Upper lobe of right lung (tissue), 1 donor: ENCODE measurements at regions not wholly inside any gene's neighbourhood (a gene's known extent, or its start where the extent isn't known, plus 50 kb on each side); places are given as distances from the start of the nearest gene placed in this dataset.
"Not testable (repeated sequence)": the region's sequence is repeated elsewhere in the genome, so short reads cannot be mapped to it uniquely, and the experiment has no call there.

Experiments
- ATAC-seq: fragments of 200-7000 bp; cut with Tn5 transposase; one replicate; pipeline ENCODE4 v1.9.1; 2020; ENCODE audit warnings: mild to moderate bottlenecking, moderate library complexity
- DNase-seq: peaks from one replicate; pipeline ENCODE4 v3.0.0-alpha.2; 2020
- H3K27ac ChIP-seq: fragments of 200-600 bp; one replicate; pipeline ENCODE4 v1.8.0; 2022
- H3K27me3 ChIP-seq: fragments of 200-600 bp; one replicate; pipeline ENCODE4 v1.8.0; 2022; ENCODE audit warnings: mild to moderate bottlenecking
- H3K36me3 ChIP-seq: fragments of 200-600 bp; one replicate; pipeline ENCODE4 v1.8.0; 2022
- H3K4me1 ChIP-seq: fragments of 200-600 bp; one replicate; pipeline ENCODE4 v1.8.0; 2022
- H3K4me3 ChIP-seq: fragments of 200-600 bp; one replicate; pipeline ENCODE4 v1.8.0; 2022; ENCODE audit warnings: mild to moderate bottlenecking
- H3K9me3 ChIP-seq: fragments of 200-600 bp; one replicate; pipeline ENCODE4 v1.8.0; 2022
- CTCF ChIP-seq: fragments of 200-600 bp; IDR thresholded peaks from one replicate; pipeline ENCODE4 v1.8.0; 2022; ENCODE audit warnings: antibody characterized with exemption
- intact Hi-C: fragments of 100-400 bp; cut with DNase I; formaldehyde crosslinking; loops from one replicate; pipeline ENCODE4 v1.11.0; 2022
- donor health status: DM: no; HTN: yes; CAD: no; lungs with severe emphysema.

GRCh38 chr9:19918630-19919029, 129.8 kb upstream of the SLC24A2 start:
- Histone ChIP-seq H3K9me3 (no peaks in the 10 kb centered on the region), H3K4me1 (no peaks in the 10 kb centered on the region), H3K36me3 (no peaks in the 10 kb centered on the region), H3K4me3 (no peak overlapping the region), H3K27me3 (peaks cover 5% of the 10 kb centered on the region), H3K27ac (no peak overlapping the region)
- no peak for DNase-seq
- no peak for TF ChIP-seq CTCF
- no peak for ATAC-seq
- intact Hi-C loops: no loop called here

GRCh38 chr9:19914044-19914443, 125.2 kb upstream of the SLC24A2 start:
- Histone ChIP-seq H3K27me3 (peaks cover 5% of the 10 kb centered on the region), H3K9me3 (no peaks in the 10 kb centered on the region), H3K4me3 (no peak overlapping the region), H3K27ac (no peak overlapping the region), H3K4me1 (no peaks in the 10 kb centered on the region), H3K36me3 (no peaks in the 10 kb centered on the region)
- ATAC-seq (no peak), DNase-seq (no peak)
- TF ChIP-seq CTCF: no peak
- intact Hi-C loops: no loop called here

GRCh38 chr9:19913151-19913550, 124.3 kb upstream of the SLC24A2 start:
- Histone ChIP-seq H3K9me3 (no peaks in the 10 kb centered on the region), H3K36me3 (no peaks in the 10 kb centered on the region), H3K27ac (no peak overlapping the region), H3K27me3 (peaks cover 5% of the 10 kb centered on the region), H3K4me3 (no peak overlapping the region), H3K4me1 (no peaks in the 10 kb centered on the region)
- TF ChIP-seq CTCF: no peak
- intact Hi-C loops: no loop called here
- no peak for DNase-seq
- ATAC-seq: no peak

- H3K9me3 ChIP-seq: no peaks in the 10 kb centered on the region
Observed at GRCh38 chr9:19903076-19903475, 114.2 kb upstream of the SLC24A2 start.

GRCh38 chr9:19901586-19901985, 112.7 kb upstream of the SLC24A2 start:
- no peak overlapping the region for H3K27ac ChIP-seq
- H3K36me3 ChIP-seq: no peaks in the 10 kb centered on the region
- no peaks in the 10 kb centered on the region for H3K4me1 ChIP-seq
- TF ChIP-seq CTCF: no peak
- no peak overlapping the region for H3K4me3 ChIP-seq
- no peak for ATAC-seq
- no peak for DNase-seq
- intact Hi-C loops: no loop called here
- H3K9me3 ChIP-seq: no peaks in the 10 kb centered on the region
- H3K27me3 ChIP-seq: no peaks in the 10 kb centered on the region

More at GRCh38 chr9:19903076-19903475, 114.2 kb upstream of the SLC24A2 start:
- no peaks in the 10 kb centered on the region for H3K27me3 ChIP-seq
- no peak overlapping the region for H3K4me3 ChIP-seq
- no peaks in the 10 kb centered on the region for H3K36me3 ChIP-seq
- DNase-seq (no peak), ATAC-seq (no peak)
- intact Hi-C loops: no loop called here
- TF ChIP-seq CTCF: no peak
- H3K27ac ChIP-seq: no peak overlapping the region
- H3K4me1 ChIP-seq: no peaks in the 10 kb centered on the region

GRCh38 chr9:19896161-19896560, 107.3 kb upstream of the SLC24A2 start:
- Histone ChIP-seq H3K36me3 (no peaks in the 10 kb centered on the region), H3K4me3 (no peak overlapping the region), H3K9me3 (no peaks in the 10 kb centered on the region), H3K27ac (no peak overlapping the region), H3K4me1 (no peaks in the 10 kb centered on the region), H3K27me3 (no peaks in the 10 kb centered on the region)
- intact Hi-C loops: no loop called here
- no peak for ATAC-seq
- no peak for DNase-seq
- TF ChIP-seq CTCF: no peak

GRCh38 chr9:19895578-19895977, 106.7 kb upstream of the SLC24A2 start:
- H3K36me3 ChIP-seq, DNase-seq, H3K4me1 ChIP-seq, H3K27me3 ChIP-seq, H3K9me3 ChIP-seq, H3K27ac ChIP-seq, H3K4me3 ChIP-seq, intact Hi-C loops: not testable (repeated sequence)
- ATAC-seq: peak; percentile 38
